Activated T-cell treated with anti-CD3 and anti-CD28 coated beads, Interleukin-2, amount 50 U/mL, for 72 hours (primary cell): ENCODE measurements at regions not wholly inside any gene's neighbourhood (a gene's known extent, or its start where the extent isn't known, plus 50 kb on each side); places are given as distances from the start of the nearest gene placed in this dataset.
A peak's percentile ranks its signal among the peaks of the same experiment; 100 is the strongest.

ENCODE experiments used
- ATAC-seq, 2 donors: fragments of 150-1000 bp; cut with Tn5 transposase; replicated peaks in 1 of 2; 2 replicates each; pipeline ENCODE4 v1.10.0; 2021; ENCODE audit warnings: moderate library complexity in 2 of 2, mild to moderate bottlenecking in 1 of 2
- DNase-seq, 2 donors: peaks; one replicate each; pipeline ENCODE4 v3.0.0; 2021 to 2022; ENCODE audit warnings: mixed read lengths in 1 of 2
- H3K27ac Mint-ChIP-seq: one replicate; pipeline ENCODE4 v1.8.0; 2022; ENCODE audit warnings: mild to moderate bottlenecking, moderate library complexity, mixed read lengths
- H3K27me3 Mint-ChIP-seq: one replicate; pipeline ENCODE4 v1.8.0; 2022; ENCODE audit warnings: low read depth, mixed read lengths
- H3K36me3 Mint-ChIP-seq, 2 donors: one replicate each; pipeline ENCODE4 v1.8.0; 2022; ENCODE audit warnings: mixed read lengths in 2 of 2, mild to moderate bottlenecking in 1 of 2; ENCODE audit not compliant: insufficient read depth in 2 of 2
- H3K4me1 Mint-ChIP-seq: one replicate; pipeline ENCODE4 v1.8.0; 2022; ENCODE audit warnings: low read depth, mixed read lengths
- H3K4me3 Mint-ChIP-seq, 2 donors: one replicate each; pipeline ENCODE4 v1.8.0; 2022; ENCODE audit warnings: mild to moderate bottlenecking in 2 of 2, mixed read lengths in 2 of 2, moderate library complexity in 2 of 2
- H3K9me3 Mint-ChIP-seq, 2 donors: one replicate each; pipeline ENCODE4 v1.8.0; 2022; ENCODE audit warnings: mixed read lengths in 2 of 2

- Mint-ChIP-seq H3K4me1 (no peaks in the 10 kb centered on the region), H3K4me3 (no peak overlapping the region), H3K36me3 (peaks cover 0 to 3% of the 10 kb centered on the region in 2 donors), H3K27me3 (peaks cover 6% of the 10 kb centered on the region), H3K9me3 (peaks cover 7 to 13% of the 10 kb centered on the region in 2 donors), H3K27ac (no peak overlapping the region)
- ATAC-seq: no peak
- DNase-seq: no peak
Measured at GRCh38 chr10:130914367-130914766, 397.2 kb downstream of the TCERG1L start.

GRCh38 chr10:130915065-130915464 is 396.5 kb downstream of the TCERG1L start:
- DNase-seq: no peak
- H3K4me3 Mint-ChIP-seq: no peak overlapping the region
- H3K27ac Mint-ChIP-seq: no peak overlapping the region
- no peak for ATAC-seq
- peaks cover 7 to 13% of the 10 kb centered on the region in 2 donors for H3K9me3 Mint-ChIP-seq
- peaks cover 0 to 3% of the 10 kb centered on the region in 2 donors for H3K36me3 Mint-ChIP-seq
- H3K4me1 Mint-ChIP-seq: no peaks in the 10 kb centered on the region
- peaks cover 6% of the 10 kb centered on the region for H3K27me3 Mint-ChIP-seq

DNA sequence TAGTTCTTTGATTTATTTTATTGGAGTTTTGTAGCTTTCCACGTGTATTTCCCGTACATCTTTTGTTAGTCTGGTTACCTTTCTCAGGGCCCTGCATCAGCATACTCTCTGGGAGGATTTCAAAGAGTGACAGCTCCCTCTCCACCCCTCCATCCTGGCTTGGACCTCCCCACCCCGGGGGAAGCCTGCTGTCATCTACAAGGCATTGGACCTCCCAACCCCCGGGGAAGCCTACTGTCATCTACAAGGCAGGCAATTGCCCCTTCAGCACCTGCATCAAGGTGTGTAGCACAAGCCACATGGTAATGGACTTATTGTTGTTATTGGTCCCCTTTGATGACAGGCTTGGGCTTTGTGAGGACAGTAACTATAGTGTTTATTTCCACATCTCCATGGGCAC is 390.1 kb downstream of the TCERG1L start:
- DNase-seq (no peak), ATAC-seq (no peak)
- H3K9me3 Mint-ChIP-seq: peaks cover 2% of the 10 kb centered on the region in 2 donors
- H3K36me3 Mint-ChIP-seq: no peaks in the 10 kb centered on the region
- no peak overlapping the region for H3K4me3 Mint-ChIP-seq
- H3K27ac Mint-ChIP-seq: no peak overlapping the region
- H3K27me3 Mint-ChIP-seq: no peaks in the 10 kb centered on the region
- H3K4me1 Mint-ChIP-seq: no peaks in the 10 kb centered on the region

- H3K9me3 Mint-ChIP-seq: no peaks in the 10 kb centered on the region
- H3K27me3 Mint-ChIP-seq: no peaks in the 10 kb centered on the region
- H3K36me3 Mint-ChIP-seq: no peaks in the 10 kb centered on the region
- ATAC-seq (no peak), DNase-seq (no peak)
- no peaks in the 10 kb centered on the region for H3K4me1 Mint-ChIP-seq
- no peak overlapping the region for H3K27ac Mint-ChIP-seq
- no peak overlapping the region for H3K4me3 Mint-ChIP-seq
Measured at GRCh38 chr10:130921911-130922440, 389.5 kb downstream of the TCERG1L start.

GRCh38 chr10:130923596-130923995 is 387.9 kb downstream of the TCERG1L start:
- no peak for ATAC-seq
- no peaks in the 10 kb centered on the region for H3K27me3 Mint-ChIP-seq
- no peak overlapping the region for H3K4me3 Mint-ChIP-seq
- no peaks in the 10 kb centered on the region for H3K9me3 Mint-ChIP-seq
- H3K27ac Mint-ChIP-seq: no peak overlapping the region
- DNase-seq: no peak
- H3K36me3 Mint-ChIP-seq: no peaks in the 10 kb centered on the region
- no peaks in the 10 kb centered on the region for H3K4me1 Mint-ChIP-seq

- H3K36me3 Mint-ChIP-seq: no peaks in the 10 kb centered on the region
- no peak for DNase-seq
- no peak overlapping the region for H3K27ac Mint-ChIP-seq
- H3K4me3 Mint-ChIP-seq: no peak overlapping the region
- no peaks in the 10 kb centered on the region for H3K27me3 Mint-ChIP-seq
- no peaks in the 10 kb centered on the region for H3K9me3 Mint-ChIP-seq
- H3K4me1 Mint-ChIP-seq: no peaks in the 10 kb centered on the region
- ATAC-seq: no peak
Measured at GRCh38 chr10:130924138-130924819, 387.2 kb downstream of the TCERG1L start.

DNA sequence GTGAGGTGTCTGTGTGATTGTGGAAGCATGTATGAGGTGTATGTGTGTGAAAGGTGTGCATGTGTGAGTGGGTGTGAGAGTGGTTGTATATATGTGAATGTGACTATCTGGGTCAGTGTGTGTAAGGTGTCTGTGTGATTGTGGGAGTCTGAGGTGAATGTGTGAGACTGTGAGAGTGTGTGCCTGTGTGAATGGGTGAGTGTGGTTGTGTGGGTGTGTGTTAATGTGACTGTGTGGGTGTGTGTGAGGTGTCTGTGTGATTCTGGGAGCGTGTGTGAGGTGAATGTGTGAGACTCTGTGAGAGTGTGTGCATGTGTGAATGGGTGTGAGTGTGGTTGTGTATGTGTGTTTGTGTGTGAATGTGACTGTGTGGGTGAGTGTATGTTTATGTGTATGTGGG is 385.1 kb downstream of the TCERG1L start:
- Mint-ChIP-seq H3K4me1 (no peaks in the 10 kb centered on the region), H3K27me3 (no peaks in the 10 kb centered on the region), H3K36me3 (no peaks in the 10 kb centered on the region), H3K9me3 (no peaks in the 10 kb centered on the region), H3K27ac (no peak overlapping the region), H3K4me3 (no peak overlapping the region)
- DNase-seq: no peak
- ATAC-seq: no peak

DNA sequence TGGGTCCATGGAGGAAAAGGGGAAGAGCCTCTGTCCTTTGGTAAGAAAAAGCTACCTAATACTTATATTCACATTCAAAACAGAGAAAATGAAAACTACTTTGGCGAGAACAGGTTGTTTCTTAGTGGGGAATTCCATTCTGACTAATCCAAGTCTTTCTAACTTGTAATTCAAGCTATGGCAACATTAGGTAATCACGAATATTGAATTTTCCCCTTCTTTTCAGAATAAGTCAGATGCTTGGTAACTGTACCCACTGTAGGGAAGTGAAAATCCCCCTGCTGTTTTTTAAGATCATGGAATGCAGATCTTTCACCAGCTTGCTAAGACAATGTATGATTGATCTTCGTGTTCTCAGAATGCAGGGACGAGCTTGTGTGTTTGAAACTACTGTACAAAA is 384.4 kb downstream of the TCERG1L start:
- DNase-seq (no peak), ATAC-seq (peak in 1 of 2 donors; percentile 7)
- no peak overlapping the region for H3K27ac Mint-ChIP-seq
- no peak overlapping the region for H3K4me3 Mint-ChIP-seq
- no peaks in the 10 kb centered on the region for H3K27me3 Mint-ChIP-seq
- no peaks in the 10 kb centered on the region for H3K36me3 Mint-ChIP-seq
- no peaks in the 10 kb centered on the region for H3K4me1 Mint-ChIP-seq
- H3K9me3 Mint-ChIP-seq: no peaks in the 10 kb centered on the region

DNA sequence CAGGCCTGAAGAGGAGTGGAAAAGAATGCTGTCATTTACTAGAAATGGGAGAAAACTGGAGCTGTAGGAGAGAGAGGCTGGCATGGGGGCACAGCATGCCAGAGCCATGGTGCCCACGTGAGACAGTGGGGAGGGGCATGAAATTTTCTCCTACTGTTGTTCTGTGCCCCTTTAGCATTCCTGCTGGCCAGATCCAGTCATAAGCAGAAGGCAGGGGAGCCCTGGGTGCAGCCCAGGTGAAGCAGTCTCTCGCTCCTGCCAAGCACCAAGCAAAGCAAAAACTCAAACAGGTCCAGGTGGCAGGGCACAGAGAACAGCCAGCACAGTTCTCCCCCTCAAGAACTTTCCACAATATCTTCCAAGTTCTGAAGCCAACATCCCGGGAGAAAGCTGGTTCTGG is 383.2 kb downstream of the TCERG1L start:
- ATAC-seq (no peak), DNase-seq (no peak)
- H3K27me3 Mint-ChIP-seq: no peaks in the 10 kb centered on the region
- no peaks in the 10 kb centered on the region for H3K9me3 Mint-ChIP-seq
- no peaks in the 10 kb centered on the region for H3K36me3 Mint-ChIP-seq
- H3K4me1 Mint-ChIP-seq: no peaks in the 10 kb centered on the region
- no peak overlapping the region for H3K4me3 Mint-ChIP-seq
- no peak overlapping the region for H3K27ac Mint-ChIP-seq

GRCh38 chr10:130929422-130930325 is 381.8 kb downstream of the TCERG1L start:
- Mint-ChIP-seq H3K4me1 (no peaks in the 10 kb centered on the region), H3K27ac (no peak overlapping the region), H3K4me3 (no peak overlapping the region), H3K36me3 (no peaks in the 10 kb centered on the region), H3K27me3 (no peaks in the 10 kb centered on the region), H3K9me3 (no peaks in the 10 kb centered on the region)
- ATAC-seq: no peak
- DNase-seq: no peak

GRCh38 chr10:130930821-130931220 is 380.7 kb downstream of the TCERG1L start:
- ATAC-seq (no peak), DNase-seq (no peak)
- H3K4me3 Mint-ChIP-seq: no peak overlapping the region
- no peaks in the 10 kb centered on the region for H3K27me3 Mint-ChIP-seq
- H3K36me3 Mint-ChIP-seq: no peaks in the 10 kb centered on the region
- H3K4me1 Mint-ChIP-seq: no peaks in the 10 kb centered on the region
- H3K27ac Mint-ChIP-seq: no peak overlapping the region
- H3K9me3 Mint-ChIP-seq: no peaks in the 10 kb centered on the region

DNA sequence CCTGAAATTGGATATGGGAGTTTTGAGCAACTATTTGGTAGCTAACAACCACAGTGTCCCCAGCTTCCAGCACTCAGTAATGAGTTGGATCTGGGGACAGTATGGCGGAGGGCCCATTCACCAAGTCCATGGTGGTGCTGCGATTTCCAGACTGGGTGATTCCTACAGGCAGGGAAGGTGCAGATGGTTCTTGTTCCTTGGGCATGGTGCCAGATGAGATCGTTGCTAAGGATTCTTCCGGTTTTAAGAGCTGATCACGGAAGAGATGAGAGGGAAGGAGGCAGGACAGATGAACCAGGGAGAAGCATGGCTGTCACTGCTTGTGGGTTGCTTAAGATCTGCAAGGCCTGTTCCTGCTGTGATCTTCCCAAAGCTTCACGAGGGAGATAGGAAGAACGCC is 380.3 kb downstream of the TCERG1L start:
- Mint-ChIP-seq H3K9me3 (no peaks in the 10 kb centered on the region), H3K4me1 (no peaks in the 10 kb centered on the region)

DNA sequence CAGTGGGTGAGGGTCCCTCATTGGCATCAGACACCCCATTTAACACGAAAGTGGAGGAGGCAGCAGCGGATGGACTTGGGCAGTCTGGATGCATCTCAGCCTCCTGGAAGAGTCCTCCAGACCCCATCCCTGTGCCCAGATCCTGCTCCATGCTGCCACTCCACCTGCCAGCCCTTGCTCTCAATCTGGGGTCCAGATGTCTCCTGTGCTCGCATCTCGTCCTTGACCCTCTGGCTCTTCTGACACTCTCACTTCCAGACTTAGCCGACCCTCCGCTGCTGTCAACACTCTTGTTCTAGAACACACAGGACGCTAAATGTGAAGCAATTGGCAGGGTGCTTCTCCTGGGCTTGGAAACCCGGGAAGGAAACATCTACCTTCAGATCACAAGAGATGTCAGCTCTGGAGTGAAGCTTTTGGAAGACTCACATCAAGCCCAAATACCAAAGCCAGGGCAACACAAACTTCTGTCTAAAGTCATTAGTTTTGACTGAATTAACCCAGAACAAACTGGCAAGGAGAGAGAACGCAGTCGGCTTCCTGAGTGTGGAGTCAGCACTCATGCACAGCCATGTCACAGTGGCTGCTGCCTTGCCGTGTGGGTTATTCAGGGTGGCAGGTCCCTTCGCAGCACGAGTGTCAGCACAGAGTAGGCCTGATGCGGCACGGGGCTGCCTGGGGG is 379.1 kb downstream of the TCERG1L start:
- H3K4me3 Mint-ChIP-seq: no peak overlapping the region
- no peaks in the 10 kb centered on the region for H3K36me3 Mint-ChIP-seq
- peaks cover under 1% of the 10 kb centered on the region for H3K27me3 Mint-ChIP-seq
- ATAC-seq (no peak), DNase-seq (no peak)
- no peak overlapping the region for H3K27ac Mint-ChIP-seq
- H3K9me3 Mint-ChIP-seq: no peaks in the 10 kb centered on the region
- no peaks in the 10 kb centered on the region for H3K4me1 Mint-ChIP-seq

More for the DNA sequence above, 380.3 kb downstream of the TCERG1L start:
- H3K27ac Mint-ChIP-seq: no peak overlapping the region
- DNase-seq: no peak
- H3K4me3 Mint-ChIP-seq: no peak overlapping the region
- no peaks in the 10 kb centered on the region for H3K27me3 Mint-ChIP-seq
- ATAC-seq: no peak
- no peaks in the 10 kb centered on the region for H3K36me3 Mint-ChIP-seq
